HCEC 1CT (cell line): ENCODE measurements at regions not wholly inside any gene's neighbourhood (a gene's known extent, or its start where the extent isn't known, plus 50 kb on each side); places are given as distances from the start of the nearest gene placed in this dataset.
"Not testable (repeated sequence)": the region's sequence is repeated elsewhere in the genome, so short reads cannot be mapped to it uniquely, and the experiment has no call there.

Experiments
- DNase-seq: peaks from one replicate; pipeline ENCODE4 v3.0.0-alpha.2; 2017

DNA sequence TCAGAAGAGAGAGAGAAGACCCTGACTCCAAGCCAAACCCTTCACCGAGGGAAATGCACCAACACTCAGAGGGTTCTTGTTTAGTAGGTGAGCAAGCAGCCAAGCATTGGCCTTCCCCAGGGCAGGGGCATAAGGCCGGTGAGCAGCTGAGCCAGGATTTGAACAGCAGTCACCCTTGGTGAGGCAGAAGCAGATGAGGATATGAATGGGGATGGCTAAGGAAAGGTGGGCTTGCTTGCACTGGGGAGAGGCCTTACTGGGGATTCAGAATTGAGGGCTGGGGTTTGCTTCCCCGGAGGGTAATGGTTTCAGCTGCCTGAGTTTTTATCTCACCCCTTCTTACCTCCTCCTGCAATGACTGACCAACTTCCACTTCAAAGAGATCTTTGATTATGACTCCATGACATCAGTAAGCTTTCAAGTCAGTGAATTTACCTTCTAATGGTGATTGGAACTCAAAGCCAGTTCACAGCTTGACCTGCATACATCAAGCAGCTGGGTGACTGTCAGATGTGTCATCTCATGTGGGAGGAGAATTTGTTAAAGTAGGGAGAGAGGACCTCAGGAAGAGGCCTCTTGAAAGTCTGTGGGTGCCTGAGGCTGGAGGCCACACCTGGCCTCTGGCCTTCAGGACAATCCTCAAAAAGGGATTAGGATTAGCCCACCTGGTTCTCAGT is 114.5 kb upstream of the PLGLB2 start:
- not testable (repeated sequence) for DNase-seq

DNA sequence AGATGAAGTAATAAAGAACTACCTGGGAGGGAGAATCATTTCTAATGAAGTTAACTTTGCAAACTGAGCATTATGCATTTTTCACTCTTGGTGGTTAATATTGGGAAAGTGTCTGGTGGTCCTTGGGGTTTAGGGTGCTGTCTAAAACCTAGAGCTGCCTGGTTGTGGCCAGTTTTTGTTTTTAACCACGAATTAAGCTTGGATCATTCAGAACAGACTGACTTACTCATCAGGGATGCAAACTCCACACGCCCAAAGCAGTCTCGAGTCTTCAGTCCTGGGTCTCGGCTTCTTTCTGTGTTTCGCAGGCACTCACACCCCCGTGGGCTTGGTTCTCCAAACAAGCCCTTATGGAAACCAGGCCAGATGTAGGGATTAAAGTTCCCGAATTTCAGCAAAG is 113.8 kb upstream of the PLGLB2 start:
- DNase-seq, result not testable (repeated sequence)

DNA sequence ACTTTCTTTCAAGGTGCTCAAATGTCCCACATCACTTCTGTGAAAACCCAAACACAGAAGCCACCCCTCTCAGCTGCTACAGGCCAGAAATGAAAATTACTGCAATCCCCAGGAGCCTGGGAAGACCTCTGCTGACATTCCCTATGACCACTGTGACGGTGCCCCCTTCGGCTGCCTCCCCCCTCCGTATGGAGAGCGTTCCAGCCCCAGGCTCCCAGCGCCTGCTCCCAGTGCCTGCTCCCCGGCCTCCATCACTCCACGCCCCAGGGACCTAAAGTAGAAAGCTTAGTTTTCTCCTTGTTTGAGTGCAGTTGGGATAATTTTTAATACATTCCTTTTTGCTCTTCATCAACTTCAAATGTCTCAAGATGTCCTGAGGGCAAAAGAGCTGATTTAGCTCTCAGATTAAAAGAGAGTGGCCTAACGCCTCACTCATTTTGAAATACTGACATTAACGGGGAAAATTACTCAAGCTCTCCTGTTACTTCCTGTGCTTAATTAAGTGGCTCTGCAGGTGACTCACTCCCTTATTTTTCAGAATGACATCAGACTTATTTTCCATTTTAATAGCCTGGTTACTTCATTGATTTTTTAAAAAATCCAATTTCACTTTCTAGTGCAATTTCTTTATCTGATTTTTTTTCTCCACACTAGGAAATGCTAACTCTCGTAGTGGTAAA is 112.8 kb upstream of the PLGLB2 start:
- DNase-seq, result peak; percentile 0

DNA sequence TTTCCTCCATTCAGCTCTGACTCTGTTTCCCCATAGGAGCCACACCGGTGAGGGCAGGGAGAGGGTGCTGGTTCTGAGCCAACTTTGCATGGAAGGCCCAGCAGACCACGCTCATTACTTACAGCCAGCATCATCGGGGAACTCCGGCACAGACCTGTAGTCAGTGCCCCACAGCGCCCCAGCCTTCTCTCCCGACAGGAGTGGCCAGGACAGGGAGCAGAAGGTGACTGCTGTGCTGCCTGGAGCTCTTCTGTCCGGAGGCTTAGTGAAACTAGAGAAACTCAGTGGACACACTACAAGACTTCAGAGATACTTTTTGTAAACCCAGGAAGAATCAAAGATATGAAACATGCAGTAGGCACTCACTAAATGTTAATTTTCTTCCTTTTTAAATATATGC is 111.6 kb upstream of the PLGLB2 start:
- DNase-seq, result not testable (repeated sequence)

DNA sequence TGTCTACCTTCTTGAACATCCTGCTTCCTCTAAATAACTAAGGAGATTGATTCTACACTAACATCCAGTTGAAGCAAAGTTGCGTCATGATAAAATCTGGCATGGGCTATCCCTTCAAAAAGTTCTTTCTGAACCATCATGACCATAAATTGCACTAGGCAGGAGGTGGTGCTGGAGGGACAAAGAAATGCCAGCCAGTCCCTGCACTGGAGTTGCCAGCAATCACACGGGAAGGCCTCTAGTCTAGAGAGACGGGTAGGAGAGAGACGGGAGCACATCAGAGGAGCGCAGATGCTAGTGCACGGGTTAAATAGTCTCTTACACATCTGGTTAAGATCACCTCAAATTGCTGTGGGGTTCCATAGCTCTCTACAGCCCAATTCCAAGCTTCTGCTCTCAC is 111.2 kb upstream of the PLGLB2 start:
- not testable (repeated sequence) for DNase-seq

DNA sequence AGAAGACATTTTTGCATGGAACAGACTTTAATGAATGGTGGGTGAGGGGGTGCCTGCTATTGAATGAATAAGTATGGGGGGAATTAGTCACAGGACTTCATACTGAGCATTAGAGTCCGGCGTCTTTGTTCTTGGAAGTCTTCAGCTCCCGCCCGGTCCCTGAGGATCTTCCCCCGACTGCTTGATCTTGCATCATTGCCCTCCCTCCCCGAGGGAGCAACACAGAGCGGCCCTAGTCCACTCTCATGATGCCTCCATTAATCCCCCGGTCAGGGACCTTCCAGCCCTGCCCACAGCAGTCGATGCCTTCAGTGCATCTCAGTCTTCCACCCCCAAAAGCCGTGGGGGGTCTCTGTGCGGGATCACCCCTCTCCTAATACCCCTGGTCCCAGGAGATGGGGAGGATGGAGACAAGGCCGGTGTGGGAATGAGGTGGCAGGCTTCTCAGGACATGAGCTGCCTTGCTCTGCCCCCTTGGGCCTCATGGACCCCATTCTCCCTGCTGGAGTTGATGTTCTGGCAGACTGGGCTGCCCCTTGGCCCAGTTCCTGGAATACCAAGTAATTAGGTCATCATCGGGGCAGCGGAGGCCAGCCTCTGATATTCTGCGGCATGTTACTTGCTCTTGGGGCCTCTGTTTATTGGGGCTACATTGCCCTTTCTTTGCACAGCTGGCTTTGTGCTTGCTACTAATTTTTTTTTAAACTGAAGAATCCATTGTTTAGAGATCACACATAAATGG is 110.5 kb upstream of the PLGLB2 start:
- peak; percentile 0 for DNase-seq

DNA sequence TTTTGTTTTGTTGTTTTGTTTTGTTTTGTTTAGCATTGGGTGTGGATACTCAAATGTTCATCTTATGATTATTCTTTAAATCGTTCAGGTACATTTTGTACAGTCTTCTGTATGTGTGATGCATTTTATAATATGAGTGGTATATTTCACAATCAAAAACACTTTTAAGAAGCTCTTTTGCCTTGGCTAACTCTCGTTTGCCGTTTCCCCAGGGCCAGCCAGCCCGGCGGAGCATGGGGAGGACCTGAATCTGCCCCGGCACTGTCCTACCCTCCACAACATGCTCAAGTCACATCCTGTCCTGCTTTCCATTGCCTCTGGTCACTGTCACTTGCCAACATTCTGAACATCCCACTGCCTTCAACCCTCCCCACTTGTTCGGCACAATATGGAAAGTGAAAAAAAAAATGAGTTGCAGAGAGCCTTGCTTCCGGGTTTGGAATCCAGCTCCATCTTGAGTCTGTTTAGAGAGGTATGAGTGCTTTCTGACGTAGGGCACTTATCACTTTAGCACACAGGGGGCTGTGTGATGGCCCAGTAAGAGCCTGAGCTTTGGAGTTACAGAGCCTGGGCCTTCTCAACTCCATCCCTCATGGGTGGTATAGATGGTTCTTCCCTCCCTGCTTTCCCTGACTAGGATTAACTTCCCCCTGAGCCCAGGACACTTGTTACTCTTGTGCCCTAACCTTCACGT is 109.6 kb upstream of the PLGLB2 start:
- not testable (repeated sequence) for DNase-seq

DNA sequence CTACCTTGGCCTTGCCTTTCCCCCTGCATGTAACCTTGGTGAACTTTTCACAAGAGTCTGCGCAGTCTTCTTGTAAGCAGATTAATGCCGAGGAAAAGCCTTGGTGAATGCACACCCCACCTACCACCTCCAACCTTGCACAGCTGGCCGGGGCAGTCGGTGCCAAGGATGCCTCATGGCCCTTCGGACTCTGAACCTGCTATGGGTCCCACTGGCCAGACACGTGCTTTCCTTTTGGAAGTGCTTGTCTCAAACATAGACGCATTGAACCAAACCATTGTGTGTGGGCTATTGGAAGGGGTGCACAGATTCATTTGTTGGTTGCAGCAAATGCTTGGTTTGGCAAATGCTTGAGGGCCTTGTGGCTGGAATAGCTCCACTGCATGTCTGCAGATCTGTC is 109.0 kb upstream of the PLGLB2 start:
- not testable (repeated sequence) for DNase-seq

DNA sequence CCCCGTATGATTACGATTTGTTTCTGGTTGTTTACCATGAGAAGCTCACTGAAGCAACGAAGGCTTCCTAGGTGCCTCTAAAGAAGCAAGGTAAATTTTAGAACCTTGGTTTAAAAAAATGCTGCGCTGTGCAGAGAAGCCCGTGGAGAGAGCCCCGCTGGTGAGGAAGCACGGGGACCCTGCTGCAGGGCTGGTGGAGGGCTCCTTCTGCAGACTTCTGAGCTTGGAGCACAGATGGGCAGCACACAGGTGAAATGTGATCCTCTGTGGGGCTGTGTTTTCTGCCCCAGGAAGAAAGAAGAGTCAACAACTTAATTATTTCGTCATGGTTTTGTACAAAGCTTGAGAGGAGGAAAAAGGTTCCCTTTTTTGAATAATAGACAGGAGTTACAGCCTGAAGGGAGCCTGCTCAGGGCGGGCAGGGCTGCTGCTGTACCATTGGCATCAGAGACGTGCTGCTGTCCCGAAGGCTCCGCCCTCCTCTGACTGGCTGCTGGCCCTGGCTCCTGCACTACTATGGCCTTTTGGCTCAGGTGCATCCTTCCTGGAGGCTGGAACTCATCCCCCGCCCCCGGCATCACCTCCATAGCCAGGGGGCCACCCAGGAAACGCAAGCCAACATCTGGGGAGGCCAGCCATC is 108.0 kb upstream of the PLGLB2 start:
- DNase-seq, result not testable (repeated sequence)

DNA sequence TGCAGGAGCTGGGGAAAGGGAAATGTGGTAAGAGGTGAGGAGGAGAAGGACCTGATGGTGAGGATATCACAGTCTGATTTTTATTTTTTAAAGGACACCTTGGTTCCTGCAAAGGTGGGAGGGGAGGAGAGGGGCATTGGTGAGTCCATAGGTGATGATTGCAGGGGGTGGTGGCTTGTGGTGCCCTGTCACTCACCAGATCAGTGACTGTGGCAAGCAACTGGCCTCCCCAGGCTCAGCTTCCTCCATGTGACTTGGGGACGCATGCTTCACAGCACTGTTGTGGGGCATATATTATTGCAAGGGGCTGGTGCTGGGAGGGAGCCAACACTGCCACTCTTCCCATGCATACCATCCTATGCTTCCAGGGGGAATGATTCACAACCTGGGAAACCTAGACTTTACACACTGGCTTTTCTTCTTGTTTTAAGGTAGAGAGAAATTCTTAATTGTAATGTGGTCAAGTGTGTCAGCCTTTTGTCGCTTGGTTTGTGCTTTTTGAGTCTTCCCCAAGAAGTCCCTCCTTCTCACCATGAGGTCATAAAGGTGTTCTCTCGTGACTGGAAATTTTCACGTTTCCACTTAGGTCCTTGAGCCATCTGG is 106.8 kb upstream of the PLGLB2 start:
- DNase-seq, result not testable (repeated sequence)

DNA sequence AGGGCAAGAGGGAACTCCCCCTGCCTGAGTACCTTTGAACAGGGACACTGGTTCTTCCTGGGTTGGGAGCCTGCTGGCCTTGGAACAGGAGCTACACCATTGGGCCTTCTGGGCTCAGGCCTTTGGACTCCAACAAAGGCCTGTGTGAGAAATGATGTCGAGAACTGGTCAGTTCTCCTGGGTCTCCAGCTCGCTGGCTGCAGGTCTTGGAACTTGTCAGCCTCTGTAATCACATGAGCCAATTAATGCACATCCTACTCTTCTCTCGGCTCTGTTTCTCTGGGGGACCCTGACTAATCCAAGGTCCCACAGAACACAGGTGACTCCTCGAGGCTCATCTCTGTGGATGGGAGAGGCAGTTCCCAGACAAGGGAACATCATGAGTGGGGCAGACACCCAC is 104.7 kb upstream of the PLGLB2 start:
- not testable (repeated sequence) for DNase-seq

DNA sequence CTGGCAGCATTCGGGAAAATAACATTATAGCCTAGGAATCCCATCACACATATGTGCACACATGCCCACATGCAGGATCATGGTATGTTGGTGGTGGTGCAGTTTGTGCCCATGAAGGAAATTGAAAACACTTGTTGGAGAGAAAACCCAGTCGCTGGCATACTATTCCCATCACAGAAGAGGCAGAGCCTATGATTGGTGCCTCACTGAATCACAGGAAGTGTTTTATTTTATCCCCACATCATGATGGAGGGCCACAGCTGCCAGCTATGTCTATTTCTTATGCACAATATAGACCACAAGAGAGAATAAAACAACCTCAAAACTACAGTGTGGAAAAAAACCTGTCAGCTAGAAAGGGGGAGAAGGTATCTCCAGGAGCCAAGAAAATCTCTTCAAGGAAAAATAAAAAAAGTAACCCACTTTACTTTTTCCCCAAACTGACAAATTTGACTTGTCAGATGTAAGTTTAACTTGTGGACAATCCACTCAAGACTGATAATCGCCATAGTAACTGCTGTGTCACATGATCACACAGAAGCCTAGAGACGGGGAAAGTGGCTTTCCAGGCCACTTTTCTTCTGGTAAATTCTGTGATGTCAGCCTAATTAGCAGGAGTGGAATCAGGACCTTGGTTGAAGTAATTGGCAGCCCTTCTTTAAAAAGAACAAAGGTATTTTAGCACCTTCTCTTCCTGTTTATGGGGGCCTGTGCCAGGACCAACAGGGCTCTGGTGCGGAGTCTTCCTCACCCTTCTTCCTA is 100.0 kb upstream of the PLGLB2 start:
- not testable (repeated sequence) for DNase-seq

DNA sequence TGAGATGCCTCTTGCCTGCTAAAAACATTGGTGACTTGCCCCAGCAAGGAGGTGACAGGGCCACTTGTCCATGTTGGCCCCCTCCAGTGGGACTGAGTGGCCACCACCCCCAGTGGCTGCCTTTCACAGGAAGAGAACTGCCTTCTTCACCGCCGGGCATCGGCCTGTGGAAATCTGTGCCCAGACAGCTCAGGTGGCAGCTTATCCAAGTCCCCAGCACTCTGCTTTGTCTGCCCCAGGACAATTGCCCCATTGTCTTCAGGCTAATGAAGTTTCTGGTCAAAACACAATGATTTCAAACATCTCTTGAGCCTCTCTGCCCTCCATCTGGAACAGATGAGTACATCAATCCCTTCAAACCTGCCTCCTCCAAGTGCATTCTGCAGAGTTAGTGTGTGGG is 99.1 kb upstream of the PLGLB2 start:
- DNase-seq, result not testable (repeated sequence)

DNA sequence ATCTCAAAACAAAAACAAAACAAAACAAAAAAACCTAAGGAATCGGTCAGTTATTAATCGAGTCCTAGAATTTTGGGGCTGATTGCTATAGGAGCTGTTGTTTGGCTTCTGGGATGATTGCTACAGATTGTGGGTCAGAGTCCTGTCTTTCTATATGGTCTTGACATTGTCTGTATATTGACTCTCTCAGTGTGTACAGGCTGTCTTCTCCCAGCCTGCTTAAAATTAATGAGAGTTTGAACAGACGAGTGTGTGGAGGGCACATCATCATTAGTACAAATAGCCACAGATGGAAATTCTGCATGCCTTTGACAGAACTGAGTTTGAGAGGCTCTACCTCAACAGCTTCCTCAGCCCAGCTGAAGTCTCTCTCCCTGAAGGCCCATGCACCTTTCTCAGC is 98.0 kb upstream of the PLGLB2 start:
- DNase-seq, result not testable (repeated sequence)

DNA sequence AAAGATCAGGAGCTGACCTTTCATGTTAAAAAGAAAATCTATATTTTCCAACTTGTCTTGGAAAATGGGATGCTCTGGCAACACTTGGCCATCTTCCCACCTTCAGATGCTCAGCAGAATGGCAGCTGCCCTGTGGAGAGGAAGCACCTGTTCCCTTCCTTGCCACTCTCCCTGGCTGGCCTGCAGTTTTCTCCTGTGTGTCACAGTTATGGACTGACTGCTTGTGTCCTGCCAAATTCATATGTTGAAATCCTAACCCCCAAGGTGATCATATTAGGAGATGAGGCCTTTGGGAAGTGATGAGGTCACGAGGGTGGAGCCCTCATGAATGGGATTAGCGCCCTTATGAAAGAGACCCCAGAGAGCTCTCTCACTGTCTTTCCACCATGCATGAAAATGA is 97.0 kb upstream of the PLGLB2 start:
- not testable (repeated sequence) for DNase-seq

DNA sequence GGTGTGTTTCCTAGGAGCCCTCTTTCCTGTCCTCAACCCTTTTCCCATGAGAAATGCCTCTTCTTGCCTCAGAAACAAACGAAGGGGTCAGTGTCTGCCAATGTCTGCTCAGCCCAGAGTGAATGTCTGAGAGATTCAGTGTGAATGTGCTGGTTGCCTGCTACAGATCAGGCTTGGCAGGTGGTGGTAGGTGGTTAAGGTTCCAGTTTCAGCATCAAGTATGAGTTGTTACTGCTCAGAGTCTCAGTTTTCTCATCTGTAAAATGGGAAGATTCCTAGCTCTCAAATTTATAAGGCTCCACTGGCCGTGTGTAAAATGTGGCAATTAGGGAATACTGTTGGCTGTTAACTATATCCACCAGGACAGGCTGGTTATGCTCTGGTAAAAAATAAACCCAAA is 96.3 kb upstream of the PLGLB2 start:
- not testable (repeated sequence) for DNase-seq

DNA sequence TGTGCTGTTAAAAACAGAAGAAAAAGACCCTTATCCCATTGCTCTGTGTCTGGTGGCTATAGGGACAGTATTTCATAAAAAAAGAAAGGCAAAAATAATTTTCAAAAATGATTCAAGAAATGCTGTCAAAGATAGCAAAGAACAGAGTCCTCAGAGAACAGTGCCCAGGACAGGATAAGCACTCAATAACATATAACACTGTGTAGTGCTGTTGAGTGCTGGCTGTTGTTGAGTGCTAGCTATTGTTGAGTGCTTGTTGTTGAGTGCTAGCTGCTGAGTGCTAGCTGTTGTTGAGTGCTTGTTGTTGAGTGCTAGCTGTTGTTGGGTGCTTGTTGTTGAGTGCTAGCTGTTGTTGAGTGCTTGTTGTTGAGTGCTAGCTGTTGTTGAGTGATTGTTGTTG is 94.5 kb upstream of the PLGLB2 start:
- DNase-seq, result not testable (repeated sequence)

DNA sequence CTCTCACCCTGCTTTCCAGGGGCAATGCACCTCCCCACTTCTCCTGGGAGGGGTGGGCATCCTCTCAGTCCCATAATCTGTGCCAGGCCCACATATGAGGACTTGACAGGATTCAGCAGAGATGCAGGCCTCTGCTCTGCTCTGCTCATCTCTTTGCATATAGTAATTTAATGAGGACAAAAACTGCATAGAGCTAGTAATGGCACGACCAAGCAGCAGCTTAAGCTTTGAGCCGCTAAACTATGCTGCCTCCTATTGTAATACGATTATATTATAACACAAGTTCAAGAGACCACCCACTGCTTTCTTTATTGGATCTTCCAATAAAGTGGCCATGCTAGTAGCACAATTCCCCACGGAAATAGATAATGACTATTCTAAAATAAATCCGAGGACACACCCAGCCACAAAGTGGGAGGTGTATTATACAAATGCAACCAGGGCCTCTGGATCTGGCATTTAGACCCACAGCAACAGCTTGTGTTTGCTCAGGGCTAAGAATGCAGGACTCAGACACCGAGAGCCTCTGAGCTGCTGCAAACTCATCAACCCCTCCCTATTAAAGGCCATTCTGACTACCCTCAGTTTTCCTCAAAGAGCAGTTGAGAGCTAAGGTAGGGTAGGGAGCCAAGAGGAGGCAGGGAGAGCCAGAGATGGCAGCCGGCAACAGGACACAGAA is 93.6 kb upstream of the PLGLB2 start:
- not testable (repeated sequence) for DNase-seq

DNA sequence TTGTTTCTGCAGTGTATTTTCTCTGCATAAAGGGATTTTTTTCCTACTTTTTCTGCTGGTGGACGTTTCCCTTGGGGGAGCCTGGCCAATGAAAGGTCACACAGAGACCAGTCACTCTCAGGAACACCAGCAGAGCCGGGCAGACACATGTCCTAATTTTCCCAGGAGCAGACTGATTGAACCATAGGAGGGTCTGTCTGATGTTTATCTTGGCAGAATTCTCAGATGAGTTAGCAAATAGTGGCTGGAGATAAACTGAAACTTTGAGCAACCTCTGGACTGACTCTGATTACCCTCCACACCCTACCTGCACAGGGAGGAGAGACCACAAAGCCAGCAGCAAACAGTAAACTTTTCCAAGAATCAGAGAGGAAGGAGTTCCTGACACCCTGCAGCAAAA is 90.0 kb upstream of the PLGLB2 start:
- not testable (repeated sequence) for DNase-seq

DNA sequence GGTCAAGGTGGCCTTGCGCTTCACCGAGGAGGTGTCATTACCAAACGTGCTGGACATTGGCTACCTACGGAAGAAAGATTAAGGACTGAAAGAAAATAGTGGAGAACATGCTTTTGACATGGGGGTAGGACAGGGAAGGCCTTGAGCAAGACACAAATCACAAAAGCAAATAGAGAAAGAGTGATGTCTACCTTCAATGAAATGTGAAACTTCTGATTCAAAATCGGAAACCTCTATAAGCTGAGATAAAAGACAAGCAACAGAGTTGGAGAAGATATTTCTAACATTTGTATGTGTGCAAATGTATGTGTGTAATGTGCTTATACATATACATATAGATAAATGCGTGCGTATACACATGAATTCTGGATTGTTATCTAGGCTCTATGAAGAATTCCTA is 89.5 kb upstream of the PLGLB2 start:
- DNase-seq, result not testable (repeated sequence)

DNA sequence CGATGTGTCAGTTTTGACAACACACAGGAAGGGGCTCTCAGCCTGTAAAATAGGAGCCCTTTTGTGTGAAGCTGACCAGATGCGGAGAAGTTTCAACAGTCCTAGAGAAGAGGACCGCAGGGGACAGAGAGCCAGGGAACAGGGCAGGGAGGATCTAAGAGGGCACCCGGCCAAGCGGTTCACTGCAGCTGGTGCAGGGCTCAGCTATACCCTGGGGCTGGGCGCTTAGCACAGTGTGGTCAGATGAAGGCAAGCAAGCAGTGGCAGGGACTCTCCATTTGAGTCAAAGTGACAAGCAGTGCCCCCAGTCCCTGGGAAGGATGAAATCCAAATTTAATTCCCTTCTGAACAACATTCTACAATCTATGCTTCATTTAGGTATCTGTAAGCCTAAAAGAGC is 88.9 kb upstream of the PLGLB2 start:
- DNase-seq, result not testable (repeated sequence)
